ENCODE measurements at regions not wholly inside any gene's neighbourhood (a gene's known extent, or its start where the extent isn't known, plus 50 kb on each side); places are given as distances from the start of the nearest gene placed in this dataset.

DNA sequence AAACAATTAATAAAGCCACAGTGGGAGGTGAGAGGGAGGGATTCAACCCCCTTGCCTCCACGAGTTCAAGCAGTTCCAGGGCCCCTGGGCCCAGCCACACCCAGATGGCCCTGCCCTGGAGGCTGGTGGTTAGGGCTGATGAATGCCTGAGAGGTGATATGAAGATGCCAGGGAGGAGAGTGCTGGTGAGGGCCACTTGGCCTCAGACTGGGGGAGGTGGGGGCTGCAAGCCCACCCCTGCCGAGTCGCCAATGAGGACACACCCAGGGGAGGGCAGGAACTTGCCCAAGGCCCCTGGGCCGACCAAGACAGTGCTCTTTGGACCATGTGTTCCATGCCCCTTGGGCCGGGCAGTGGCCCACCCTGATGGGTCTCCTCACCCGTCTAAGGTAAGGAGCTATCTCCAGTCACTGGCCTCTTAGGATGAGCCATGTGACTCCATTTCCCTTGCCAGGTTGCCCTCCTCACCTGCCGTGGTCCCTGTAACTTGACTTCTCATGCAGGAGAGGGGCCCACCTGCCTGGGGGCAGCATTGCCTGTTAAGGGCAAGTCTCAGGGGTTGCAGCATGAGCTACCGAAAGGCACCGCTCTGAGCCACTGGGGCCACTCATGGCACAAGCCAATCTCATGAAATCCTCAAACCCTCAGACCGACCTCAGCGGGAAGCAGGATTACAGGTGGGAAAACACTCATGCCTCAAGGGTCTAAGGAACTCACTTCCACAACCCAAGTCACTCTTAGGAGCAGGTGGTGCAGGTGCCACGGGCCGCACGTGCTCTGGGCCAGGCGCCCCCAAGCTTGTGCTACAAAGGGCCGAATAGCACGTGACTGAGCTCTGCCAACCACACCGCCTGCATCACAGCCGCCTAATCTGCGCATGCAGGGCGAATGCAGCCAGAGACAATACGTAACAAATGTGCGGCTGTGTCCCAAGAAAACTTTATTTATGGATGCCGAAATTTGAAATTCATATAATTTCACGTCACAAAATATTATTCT, 147.4 kb upstream of the MLN start:
- no peak for TF ChIP-seq POLR2A (IDR thresholded peaks at IDR 0.05)
- TF ChIP-seq, protein P1, sequence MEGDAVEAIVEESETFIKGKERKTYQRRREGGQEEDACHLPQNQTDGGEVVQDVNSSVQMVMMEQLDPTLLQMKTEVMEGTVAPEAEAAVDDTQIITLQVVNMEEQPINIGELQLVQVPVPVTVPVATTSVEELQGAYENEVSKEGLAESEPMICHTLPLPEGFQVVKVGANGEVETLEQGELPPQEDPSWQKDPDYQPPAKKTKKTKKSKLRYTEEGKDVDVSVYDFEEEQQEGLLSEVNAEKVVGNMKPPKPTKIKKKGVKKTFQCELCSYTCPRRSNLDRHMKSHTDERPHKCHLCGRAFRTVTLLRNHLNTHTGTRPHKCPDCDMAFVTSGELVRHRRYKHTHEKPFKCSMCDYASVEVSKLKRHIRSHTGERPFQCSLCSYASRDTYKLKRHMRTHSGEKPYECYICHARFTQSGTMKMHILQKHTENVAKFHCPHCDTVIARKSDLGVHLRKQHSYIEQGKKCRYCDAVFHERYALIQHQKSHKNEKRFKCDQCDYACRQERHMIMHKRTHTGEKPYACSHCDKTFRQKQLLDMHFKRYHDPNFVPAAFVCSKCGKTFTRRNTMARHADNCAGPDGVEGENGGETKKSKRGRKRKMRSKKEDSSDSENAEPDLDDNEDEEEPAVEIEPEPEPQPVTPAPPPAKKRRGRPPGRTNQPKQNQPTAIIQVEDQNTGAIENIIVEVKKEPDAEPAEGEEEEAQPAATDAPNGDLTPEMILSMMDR (IDR thresholded peaks at IDR 0.05), result no peak
